HPDE6-E6E7 (cell line): ENCODE measurements at regions not wholly inside any gene's neighbourhood (a gene's known extent, or its start where the extent isn't known, plus 50 kb on each side); places are given as distances from the start of the nearest gene placed in this dataset.
A peak's percentile ranks its signal among the peaks of the same experiment; 100 is the strongest.
"Not testable (repeated sequence)": the region's sequence is repeated elsewhere in the genome, so short reads cannot be mapped to it uniquely, and the experiment has no call there.

ENCODE experiments used
- DNase-seq: peaks from one replicate; pipeline ENCODE4 v3.0.0; 2011; ENCODE audit warnings: missing footprints; ENCODE audit errors: extremely low spot score

DNA sequence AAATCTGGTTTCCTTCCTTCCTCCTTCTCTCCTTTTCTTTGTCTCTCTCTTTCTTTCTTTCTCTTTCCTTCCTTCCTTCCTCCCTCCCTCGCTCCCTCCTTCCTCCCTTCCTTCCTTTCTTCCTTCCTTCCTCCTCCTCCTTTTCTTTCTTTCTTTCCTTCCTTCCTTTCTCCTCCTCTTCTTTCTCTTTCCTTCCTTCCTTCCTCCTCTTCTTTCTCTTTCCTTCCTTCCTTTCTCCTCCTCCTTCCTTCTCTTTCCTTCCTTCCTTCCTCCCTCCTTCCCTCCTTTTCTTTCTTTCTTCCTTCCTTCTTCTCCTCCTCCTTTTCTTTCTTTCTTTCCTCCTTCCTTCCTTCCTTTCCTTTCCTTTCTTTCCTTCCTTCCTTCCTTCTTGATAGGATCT lies 61.2 kb downstream of the VIP start:
- DNase-seq = no peak

GRCh38 chr6:152815230-152815872 lies 64.8 kb downstream of the VIP start:
- DNase-seq = no peak

GRCh38 chr6:152816055-152816454 lies 65.5 kb downstream of the VIP start:
- no peak for DNase-seq

- no peak for DNase-seq
These were observed 70.9 kb downstream of the VIP start for GRCh38 chr6:152821525-152821924.

DNA sequence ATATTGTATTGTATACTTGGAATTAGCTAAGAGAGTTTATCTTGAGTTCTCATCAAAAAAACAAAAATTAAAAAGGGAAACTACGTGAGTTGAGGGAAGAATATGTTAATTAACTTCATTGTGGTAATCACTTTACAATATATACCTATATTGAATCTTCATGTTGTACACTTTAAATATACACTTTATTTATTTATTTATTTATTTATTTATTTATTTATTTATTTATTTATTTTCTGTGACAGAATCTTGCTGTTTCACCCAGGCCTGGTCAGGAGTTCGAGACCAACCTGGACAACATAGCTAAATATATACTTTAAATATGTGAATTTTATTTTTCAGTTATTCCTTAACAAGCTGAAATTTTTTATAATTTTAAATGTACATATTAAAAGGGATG lies 74.1 kb downstream of the VIP start:
- no peak for DNase-seq

- no peak for DNase-seq
These were observed 77.8 kb downstream of the VIP start for GRCh38 chr6:152828431-152828830.

GRCh38 chr6:152834366-152834765 lies 83.8 kb downstream of the VIP start:
- not testable (repeated sequence) for DNase-seq

DNA sequence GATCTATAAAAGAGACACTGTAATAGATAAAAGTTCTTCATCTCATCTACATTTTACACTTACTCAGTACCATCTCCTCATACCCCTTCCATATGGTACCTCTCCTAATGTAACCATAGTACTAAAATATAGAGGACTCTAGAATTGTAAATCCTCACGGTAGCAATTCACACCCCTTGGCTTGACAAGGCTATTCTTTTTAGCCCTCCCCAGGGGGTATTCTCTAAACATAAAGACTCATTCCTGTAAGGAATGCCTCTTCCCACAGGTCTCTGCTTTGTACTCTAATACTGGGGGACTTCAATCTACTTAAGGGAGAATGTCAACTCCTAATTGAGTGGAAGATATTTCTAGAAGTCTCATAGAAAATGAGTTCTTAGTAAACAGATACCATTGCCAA lies 85.9 kb downstream of the VIP start:
- no peak for DNase-seq

DNA sequence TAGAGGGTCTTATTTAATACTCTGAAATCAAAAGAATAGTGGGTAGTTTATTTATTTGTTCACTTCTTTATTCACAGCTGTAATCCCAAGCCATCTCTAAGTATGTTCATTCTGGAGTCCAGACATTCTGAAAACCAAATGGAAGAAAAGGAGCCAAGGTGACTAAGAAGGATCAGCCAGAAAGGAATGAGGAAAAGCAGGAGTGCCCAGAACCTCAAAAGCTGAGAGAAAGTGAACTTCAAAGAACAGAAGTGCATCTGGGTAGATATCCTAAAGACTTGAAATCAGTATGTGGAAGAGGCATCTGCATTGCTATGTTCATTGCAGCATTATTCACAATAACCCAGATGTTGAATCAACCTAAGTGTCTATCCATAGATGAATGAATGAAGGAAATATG lies 94.8 kb downstream of the VIP start:
- no peak for DNase-seq

- DNase-seq = no peak
These were observed 96.2 kb downstream of the VIP start for GRCh38 chr6:152846825-152847224.

GRCh38 chr6:152848919-152849318 lies 98.3 kb downstream of the VIP start:
- no peak for DNase-seq

DNA sequence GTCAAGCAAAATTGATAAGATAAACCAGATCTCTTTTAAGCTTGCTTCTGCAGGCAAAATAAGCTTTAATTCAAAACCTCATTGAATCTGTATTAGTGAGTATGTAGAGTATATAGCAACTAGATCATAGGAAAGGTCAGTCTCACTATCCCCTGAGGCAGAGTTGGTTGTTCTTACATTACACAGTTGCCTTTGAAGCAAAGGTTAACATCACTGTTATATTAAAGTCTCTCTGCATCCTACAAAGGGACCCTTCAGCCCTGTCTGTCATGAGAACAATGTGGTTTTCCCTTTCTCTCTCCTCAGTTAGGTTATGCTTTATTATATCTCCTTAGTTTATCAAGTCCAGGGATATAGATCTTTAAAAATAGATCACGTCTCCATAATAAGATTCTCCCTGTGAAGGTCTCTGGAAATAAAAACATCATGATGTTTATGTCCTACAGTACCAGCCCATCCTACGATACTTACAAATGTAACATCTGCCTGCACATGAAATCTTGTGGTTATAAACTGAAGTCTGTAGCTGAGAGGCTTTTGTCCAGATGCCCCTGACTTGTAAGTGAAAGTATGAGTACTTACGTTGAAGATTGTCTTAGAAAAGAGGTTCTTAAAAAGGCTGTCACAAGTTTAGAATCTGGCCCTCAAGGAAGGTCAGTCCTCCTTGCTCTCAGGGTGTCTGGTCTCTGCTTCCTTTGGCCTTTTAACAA lies 103.6 kb downstream of the VIP start:
- DNase-seq = no peak

GRCh38 chr6:152858141-152858540 lies 107.5 kb downstream of the VIP start:
- no peak for DNase-seq

- DNase-seq = no peak
These were observed 108.6 kb downstream of the VIP start for GRCh38 chr6:152859225-152859624.

DNA sequence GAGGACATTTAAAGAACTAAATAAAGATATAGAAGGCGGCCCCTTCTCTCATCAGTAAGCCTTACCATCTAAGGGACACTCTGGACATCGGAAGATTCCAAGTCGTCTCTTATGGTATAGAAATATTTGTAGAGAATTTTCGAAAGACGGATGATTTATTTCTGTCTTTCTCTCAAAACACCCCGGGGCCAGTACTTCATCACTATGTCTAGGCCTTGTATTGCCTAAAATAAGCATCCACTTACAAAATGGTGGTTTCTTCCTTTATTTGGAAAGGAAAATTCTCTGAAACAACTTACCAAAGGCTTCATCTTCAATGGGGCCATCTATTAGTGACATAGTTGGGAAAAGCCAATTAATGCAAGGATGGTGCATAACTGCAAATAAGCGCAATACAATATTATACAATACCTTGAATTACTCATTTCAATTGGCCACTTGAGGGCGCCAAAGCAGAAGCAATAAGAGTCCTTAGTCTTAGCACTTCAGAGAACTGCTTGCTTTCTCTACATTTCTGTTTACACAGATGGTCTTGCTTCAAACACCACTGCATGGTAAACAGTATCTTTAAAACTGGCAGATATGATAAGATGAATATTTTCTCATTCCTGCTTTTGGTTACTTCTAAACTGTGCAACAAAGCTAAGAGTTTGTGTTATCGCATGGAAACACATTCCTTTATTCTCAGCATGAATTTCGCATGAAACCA lies 113.2 kb downstream of the VIP start:
- peak; percentile 6 for DNase-seq

DNA sequence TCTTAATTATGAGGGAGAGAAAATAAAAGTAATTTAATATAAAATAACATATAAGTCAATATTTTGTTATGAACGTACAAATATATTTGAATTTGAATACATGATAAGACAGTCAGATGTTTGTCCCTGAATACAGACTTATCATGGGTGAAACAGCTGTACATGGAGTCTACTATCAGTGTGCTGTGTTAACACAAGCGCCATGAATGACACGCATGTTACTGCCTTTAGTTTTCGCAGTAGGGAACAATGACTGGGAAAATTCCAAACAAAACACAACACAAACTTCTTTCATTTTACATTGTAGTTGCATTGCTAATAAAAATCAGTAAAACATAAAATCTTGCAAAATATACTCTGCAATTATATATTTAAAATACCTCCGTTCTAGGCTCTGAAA lies 108.6 kb downstream of the FBXO5 start:
- no peak for DNase-seq

GRCh38 chr6:152874846-152875568 lies 107.8 kb downstream of the FBXO5 start:
- no peak for DNase-seq

GRCh38 chr6:152879681-152880080 lies 103.2 kb downstream of the FBXO5 start:
- no peak for DNase-seq

DNA sequence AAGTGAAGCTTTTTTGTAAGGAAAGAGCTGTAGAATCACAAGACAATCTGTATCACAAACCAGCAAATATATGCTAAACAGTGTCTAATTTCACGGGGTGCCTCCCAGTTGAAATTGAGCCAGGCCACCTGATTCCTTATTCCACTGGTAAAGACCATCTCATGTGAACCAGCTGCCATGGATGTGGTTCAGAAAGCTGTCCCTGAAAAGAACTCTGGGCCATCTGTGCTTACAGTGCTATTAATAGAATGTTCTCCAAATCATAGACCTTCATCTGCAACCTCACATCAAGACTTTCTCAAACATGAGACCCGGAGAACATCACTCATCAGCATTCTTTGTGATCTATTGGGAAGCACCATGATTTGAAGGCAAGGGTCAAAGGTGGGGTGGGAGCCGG lies 89.7 kb downstream of the FBXO5 start:
- DNase-seq = no peak

DNA sequence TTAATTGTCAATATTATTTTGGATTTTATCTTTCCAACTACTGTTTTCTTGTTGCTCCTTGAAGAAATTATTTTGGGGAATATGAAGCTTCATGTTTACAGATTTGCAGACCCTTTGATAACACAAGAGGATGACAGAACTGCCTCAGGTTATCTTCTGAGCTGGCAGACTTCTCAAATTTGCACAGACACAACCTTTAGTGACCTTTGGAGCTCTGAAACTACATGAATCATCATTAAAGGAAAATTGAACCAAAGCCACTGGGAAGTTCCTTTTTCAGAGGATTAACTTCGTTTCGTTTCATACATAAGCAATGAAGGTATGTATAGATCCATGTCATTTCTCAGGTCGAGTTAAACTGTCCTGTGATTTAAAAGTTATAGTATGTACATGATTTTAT lies 85.9 kb downstream of the FBXO5 start:
- no peak for DNase-seq

DNA sequence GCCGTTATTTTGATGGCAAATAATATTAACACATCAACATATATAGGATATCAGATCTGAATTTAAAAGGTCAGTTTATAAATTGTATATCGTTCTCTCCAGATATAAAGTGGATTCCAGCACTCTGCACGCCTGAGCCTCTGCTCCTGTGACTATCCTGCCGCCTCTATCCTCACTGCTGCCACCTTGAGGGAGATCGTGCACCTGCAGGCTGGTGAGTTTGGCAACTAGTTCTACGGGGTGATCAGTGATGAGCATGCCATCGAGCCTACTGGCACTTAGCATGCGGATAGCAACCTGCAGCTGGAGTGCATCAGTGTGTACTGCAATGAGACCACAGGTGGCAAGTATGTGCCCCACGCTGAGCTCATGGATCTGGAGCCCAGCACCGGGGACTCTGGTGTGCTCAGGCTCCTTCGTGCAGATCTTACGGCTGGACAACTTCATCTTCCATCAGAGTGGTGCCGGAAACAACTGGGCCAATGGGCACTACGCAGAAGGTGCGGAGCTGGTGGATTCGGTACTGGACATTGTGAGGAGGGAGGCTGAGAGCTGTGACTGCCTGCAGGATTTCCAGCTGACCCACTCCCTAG lies 84.9 kb downstream of the FBXO5 start:
- DNase-seq = peak; percentile 64

GRCh38 chr6:152904678-152905077 lies 78.2 kb downstream of the FBXO5 start:
- DNase-seq = no peak
